ENCODE measurements at regions not wholly inside any gene's neighbourhood (a gene's known extent, or its start where the extent isn't known, plus 50 kb on each side); places are given as distances from the start of the nearest gene placed in this dataset.

GRCh38 chr15:59873644-59874272 is 130.4 kb upstream of the FOXB1 start:
- H3K23ac ChIP-seq (ENCODE audit: insufficient read length, low read depth, low read length): no peak overlapping the region
- no peak overlapping the region for H4K8ac ChIP-seq (replicated peaks; ENCODE audit: insufficient read length, low read depth, low read length)
- H3K4me2 ChIP-seq (ENCODE audit: insufficient read depth, insufficient read length, low read length): no peak overlapping the region
- Mint-ChIP-seq H3K36me3 (ENCODE audit: insufficient read depth in 1 of 3, low read depth in 3 of 3) (no peaks in the 10 kb centered on the region), H3K27ac (no peak overlapping the region), H3K27me3 (ENCODE audit: low read depth) (no peaks in the 10 kb centered on the region), H3K4me1 (peaks cover 6 to 19% of the 10 kb centered on the region in 2 experiments), H3K4me3 (no peak overlapping the region), H3K9me3 (no peaks in the 10 kb centered on the region)
- no peaks in the 10 kb centered on the region for H3K9me3 ChIP-seq (ENCODE audit: control insufficient read depth, low read depth, low read length)
- H3K23me2 ChIP-seq (ENCODE audit: insufficient read length, low read depth, low read length, poor library complexity, severe bottlenecking): no peaks in the 10 kb centered on the region
- no peak overlapping the region for H2BK120ac ChIP-seq (ENCODE audit: low read depth, low read length, poor library complexity, severe bottlenecking)
- no peak overlapping the region for H2BK12ac ChIP-seq (ENCODE audit: insufficient read length, low read depth, low read length)
- H3K79me1 ChIP-seq (ENCODE audit: insufficient read depth, low read depth, low read length, poor library complexity, severe bottlenecking): no peaks in the 10 kb centered on the region
- WGBS (ENCODE audit: extremely low coverage, insufficient read length, low lambda C conversion rate): no CpG with 5 or more reads among the region's 3 CpGs
- no peak overlapping the region for H4K91ac ChIP-seq (ENCODE audit: insufficient read length, low read depth, low read length)
- H3K79me2 ChIP-seq (ENCODE audit: insufficient read depth, low read length): no peaks in the 10 kb centered on the region
- no peaks in the 10 kb centered on the region for H3K27me3 ChIP-seq (ENCODE audit: insufficient read depth, low read length)
- H3K56ac ChIP-seq (ENCODE audit: insufficient read length, low read depth, low read length): no peak overlapping the region
- no peak overlapping the region for H4K5ac ChIP-seq (ENCODE audit: insufficient read length, low read depth, low read length)
- H2AFZ ChIP-seq (ENCODE audit: low read length): no peak overlapping the region
- no peak overlapping the region for H2BK15ac ChIP-seq (ENCODE audit: low read depth, low read length)
- H2BK20ac ChIP-seq (ENCODE audit: low read depth, low read length, poor library complexity, severe bottlenecking): no peak overlapping the region
- H3K14ac ChIP-seq (ENCODE audit: insufficient read depth, low read length): no peak overlapping the region
- H2AK5ac ChIP-seq (ENCODE audit: insufficient read length, low read length): no peak overlapping the region
- H3K27ac ChIP-seq (ENCODE audit: insufficient read length, low read depth, low read length): no peak overlapping the region
- no peak overlapping the region for H3K4ac ChIP-seq (ENCODE audit: low read depth, low read length)
- H3K18ac ChIP-seq (ENCODE audit: insufficient read length, low read depth, low read length): no peak overlapping the region
- H2BK5ac ChIP-seq (ENCODE audit: insufficient read length, low read length): no peak overlapping the region
- no peak overlapping the region for H3K9ac ChIP-seq (ENCODE audit: extremely low read depth, insufficient read length, low read length)
- no peak for TF ChIP-seq CTCF (conservative IDR thresholded peaks at IDR 0.05)
- H3T11ph ChIP-seq (ENCODE audit: low read length): no peak overlapping the region
- no peaks in the 10 kb centered on the region; the same call in 1 of the 2 replicates for H3K4me1 ChIP-seq (ENCODE audit: insufficient read depth, low read length)
- DNase-seq: no peak
- H4K20me1 ChIP-seq (ENCODE audit: control insufficient read depth, insufficient read depth, insufficient read length): no peaks in the 10 kb centered on the region

All from H9 (cell line).